H1 (cell line): ENCODE measurements at regions not wholly inside any gene's neighbourhood (a gene's known extent, or its start where the extent isn't known, plus 50 kb on each side); places are given as distances from the start of the nearest gene placed in this dataset.
A peak's percentile ranks its signal among the peaks of the same experiment; 100 is the strongest.

ENCODE experiments used
- CTCF ChIA-PET: fragments of 300-600 bp; sonication (Branson Sonifier 250); formaldehyde crosslinking; loops from one replicate; lab custom pipeline; 2021; ENCODE audit not compliant: partially characterized antibody; lab: Charles Lee
- POLR2A ChIA-PET: fragments of 300-600 bp; sonication (Branson Sonifier 250); formaldehyde crosslinking; loops from one replicate; lab custom pipeline; 2021; ENCODE audit warnings: inconsistent platforms; ENCODE audit not compliant: partially characterized antibody; lab: Charles Lee
- DNase-seq, 2 experiments: peaks; one replicate each; pipeline versions ENCODE4 v3.0.0 to v3.0.0-alpha.2; 2010 to 2022; ENCODE audit warnings: low spot score in 2 of 2, low read depth in 1 of 2, mixed read lengths in 1 of 2
- FAIRE-seq: peaks from 2 replicates; lab custom pipeline; 2011; peaks lifted over from hg19 to GRCh38; lab: Jason Lieb, UNC
- H2AFZ ChIP-seq: 2 replicates; pipeline ENCODE4 v1.8.1; 2012; ENCODE audit warnings: low read length, inconsistent platforms
- H2AK5ac ChIP-seq: 2 replicates; pipeline ENCODE4 v1.6.1; 2013; ENCODE audit warnings: low read depth, low read length
- H2BK120ac ChIP-seq: replicated peaks from 2 replicates; pipeline ENCODE3; 2013; ENCODE audit warnings: low read depth, low read length, inconsistent platforms
- H2BK12ac ChIP-seq: 2 replicates; pipeline ENCODE4 v1.6.1; 2013; ENCODE audit warnings: low read depth, low read length
- H2BK15ac ChIP-seq: 2 replicates; pipeline ENCODE4 v1.6.1; 2013; ENCODE audit warnings: low read length
- H2BK20ac ChIP-seq: 2 replicates; pipeline ENCODE4 v1.6.1; 2013; ENCODE audit warnings: low read length
- H2BK5ac ChIP-seq: 2 replicates; pipeline ENCODE4 v1.6.1; 2013; ENCODE audit warnings: low read depth, low read length
- H3K14ac ChIP-seq: 2 replicates; pipeline ENCODE4 v1.6.1; 2013; ENCODE audit warnings: inconsistent platforms; ENCODE audit not compliant: insufficient read length
- H3K18ac ChIP-seq: 2 replicates; pipeline ENCODE4 v1.6.1; 2013; ENCODE audit warnings: low read length; ENCODE audit errors: extremely low read depth
- H3K23ac ChIP-seq: 2 replicates; pipeline ENCODE4 v1.6.1; 2013; ENCODE audit warnings: inconsistent platforms; ENCODE audit not compliant: insufficient read length
- H3K23me2 ChIP-seq: 2 replicates; pipeline ENCODE4 v1.6.1; 2013; ENCODE audit warnings: low read depth, low read length
- H3K27ac ChIP-seq: 2 replicates; pipeline ENCODE4 v1.6.1; 2011; ENCODE audit warnings: low read depth, low read length, inconsistent platforms
- H3K27me3 ChIP-seq, 4 experiments: replicated peaks in 1 of 4; 1 replicate in 1 of 4; 2 replicates in 3 of 4; pipeline versions ENCODE4 v1.6.1 to v1.8.1; 2011 to 2013; ENCODE audit warnings: low read length in 3 of 4, mild to moderate bottlenecking in 3 of 4, inconsistent platforms in 2 of 4, mixed read lengths in 2 of 4, moderate library complexity in 1 of 4; ENCODE audit not compliant: control insufficient read depth in 3 of 4, insufficient read depth in 3 of 4; ENCODE audit errors: extremely low read depth in 1 of 4
- H3K36me3 ChIP-seq, 4 experiments: 2 replicates each; pipeline versions ENCODE4 v1.6.1 to v1.8.1; 2011 to 2013; ENCODE audit warnings: mild to moderate bottlenecking in 4 of 4, low read length in 3 of 4, moderate library complexity in 2 of 4, control low read depth in 1 of 4, inconsistent platforms in 1 of 4; ENCODE audit not compliant: insufficient read depth in 4 of 4, control insufficient read depth in 2 of 4
- H3K4ac ChIP-seq: replicated peaks from 2 replicates; pipeline ENCODE3; 2013; ENCODE audit warnings: low read length, low read depth, mixed read lengths, inconsistent platforms; ENCODE audit not compliant: insufficient read length
- H3K4me1 ChIP-seq, 4 experiments: replicated peaks in 1 of 4; 1 replicate in 1 of 4; 2 replicates in 3 of 4; pipeline versions ENCODE4 v1.6.1 to v1.8.1; 2011 to 2013; ENCODE audit warnings: low read length in 3 of 4, inconsistent platforms in 2 of 4, mixed read lengths in 1 of 4; ENCODE audit not compliant: insufficient read depth in 4 of 4, control insufficient read depth in 3 of 4
- H3K4me2 ChIP-seq, 2 experiments: 2 replicates each; pipeline versions ENCODE4 v1.6.1 to v1.8.1; 2011 to 2013; ENCODE audit warnings: low read depth in 2 of 2, low read length in 2 of 2, control low read depth in 1 of 2, inconsistent platforms in 1 of 2, mild to moderate bottlenecking in 1 of 2; ENCODE audit not compliant: insufficient read depth in 1 of 2
- H3K4me3 ChIP-seq, 4 experiments: fragments of 200-600, 300-600 bp in 1 of 4; sonication (generic), shearing (Covaris generic), sonication (Bioruptor Twin) in 1 of 4; 2 replicates each; pipeline versions ENCODE4 v1.5.1 to v1.8.1; 2011 to 2016; ENCODE audit warnings: low read length in 4 of 4, low read depth in 3 of 4, control low read depth in 2 of 4, inconsistent platforms in 2 of 4, mild to moderate bottlenecking in 2 of 4, mixed read lengths in 1 of 4, moderate library complexity in 1 of 4; ENCODE audit not compliant: insufficient read depth in 2 of 4; ENCODE audit errors: extremely low read depth in 1 of 4
- H3K56ac ChIP-seq: replicated peaks from 2 replicates; pipeline ENCODE3; 2013; ENCODE audit warnings: low read depth, mild to moderate bottlenecking, mixed read lengths, low read length, inconsistent platforms; ENCODE audit not compliant: insufficient read length
- H3K79me1 ChIP-seq: 2 replicates; pipeline ENCODE4 v1.6.1; 2013; ENCODE audit warnings: low read depth, low read length, control low read depth
- H3K79me2 ChIP-seq, 2 experiments: 2 replicates each; pipeline versions ENCODE4 v1.6.1 to v1.8.1; 2012 to 2013; ENCODE audit warnings: low read length in 2 of 2, mild to moderate bottlenecking in 2 of 2, inconsistent platforms in 1 of 2; ENCODE audit not compliant: insufficient read depth in 2 of 2, control insufficient read depth in 1 of 2
- H3K9ac ChIP-seq, 4 experiments: replicated peaks in 1 of 4; 1 replicate in 1 of 4; 2 replicates in 3 of 4; pipeline versions ENCODE4 v1.6.1 to v1.8.1; 2011 to 2013; ENCODE audit warnings: low read depth in 3 of 4, low read length in 3 of 4, control low read depth in 2 of 4, mild to moderate bottlenecking in 2 of 4, moderate library complexity in 2 of 4, inconsistent platforms in 1 of 4; ENCODE audit errors: extremely low read depth in 1 of 4
- H3K9me3 ChIP-seq, 2 experiments: 2 replicates each; pipeline versions ENCODE4 v1.6.1 to v1.8.1; 2012 to 2013; ENCODE audit warnings: mild to moderate bottlenecking in 2 of 2, moderate library complexity in 2 of 2, control low read depth in 1 of 2, inconsistent platforms in 1 of 2, low read depth in 1 of 2, low read length in 1 of 2, mixed read lengths in 1 of 2; ENCODE audit not compliant: insufficient read depth in 2 of 2
- H4K20me1 ChIP-seq, 2 experiments: replicated peaks in 1 of 2; 2 replicates each; pipeline versions ENCODE3 to v1.8.1; 2011 to 2013; ENCODE audit warnings: inconsistent platforms in 2 of 2, low read length in 2 of 2, mild to moderate bottlenecking in 1 of 2; ENCODE audit not compliant: insufficient read depth in 2 of 2, control insufficient read depth in 1 of 2
- H4K5ac ChIP-seq: 2 replicates; pipeline ENCODE4 v1.6.1; 2013; ENCODE audit warnings: low read length, low read depth, mixed read lengths, inconsistent platforms; ENCODE audit not compliant: insufficient read length
- H4K8ac ChIP-seq: 2 replicates; pipeline ENCODE4 v1.8.0; 2013; ENCODE audit warnings: mild to moderate bottlenecking, moderate library complexity, low read length, inconsistent platforms; ENCODE audit not compliant: insufficient read depth; ENCODE audit errors: extremely low read depth
- H4K91ac ChIP-seq: replicated peaks from 2 replicates; pipeline ENCODE3; 2013; ENCODE audit warnings: low read length, mixed read lengths, inconsistent platforms; ENCODE audit not compliant: insufficient read length
- ASH2L ChIP-seq: fragments of 200-600, 300-600 bp; sonication (generic); IDR thresholded peaks from one replicate; pipeline ENCODE4 v1.7.1; 2017; ENCODE audit warnings: low read length
- BACH1 ChIP-seq: IDR thresholded peaks from 2 replicates; pipeline ENCODE4 v1.6.1; 2012; ENCODE audit warnings: low read length, improper control_type of control experiment
- CTCF ChIP-seq, 3 experiments: IDR thresholded peaks; 1 replicate in 2 of 3; 2 replicates in 1 of 3; pipeline versions ENCODE4 v1.5.1 to v1.6.1; 2011; ENCODE audit warnings: low read length in 3 of 3, mild to moderate bottlenecking in 3 of 3, inconsistent platforms in 2 of 3, low read depth in 1 of 3, moderate library complexity in 1 of 3; ENCODE audit not compliant: insufficient read depth in 1 of 3; ENCODE audit errors: control extremely low read depth in 1 of 3
- NANOG ChIP-seq: IDR thresholded peaks from 2 replicates; pipeline ENCODE4 v1.6.1; 2011; ENCODE audit warnings: low read length, low read depth, mild to moderate bottlenecking, inconsistent platforms; ENCODE audit not compliant: insufficient read depth, poor library complexity, severe bottlenecking
- PHF8 ChIP-seq: fragments of 200-600 bp; sonication (generic); conservative IDR thresholded peaks from 2 replicates; pipeline ENCODE4 v1.7.1; 2012; ENCODE audit warnings: low read depth, mild to moderate bottlenecking, inconsistent platforms, low read length, moderate library complexity
- SIRT6 ChIP-seq: IDR thresholded peaks from one replicate; pipeline ENCODE4 v1.7.1; 2012; ENCODE audit warnings: low read length, inconsistent platforms
- TCF12 ChIP-seq: IDR thresholded peaks from 2 replicates; pipeline ENCODE4 v1.6.1; 2011; ENCODE audit warnings: low read depth, mild to moderate bottlenecking, low read length
- TEAD4 ChIP-seq: IDR thresholded peaks from 2 replicates; pipeline ENCODE4 v1.6.1; 2012; ENCODE audit warnings: low read depth, low read length, inconsistent platforms, mixed read lengths
- WGBS, 2 experiments: shearing (Covaris generic) in 1 of 2; methylation state at CpG; one replicate each; pipeline versions ENCODE4 v1.1.6 to v1.1.7; 2013 to 2015; ENCODE audit warnings: low lambda C conversion rate in 2 of 2, mixed read lengths in 2 of 2, inconsistent platforms in 1 of 2, low coverage in 1 of 2, missing lambda C conversion rate in 1 of 2; ENCODE audit not compliant: insufficient replicate concordance in 2 of 2, insufficient coverage in 1 of 2, insufficient read length in 1 of 2; ENCODE audit errors: extremely low coverage in 1 of 2, missing lambda C conversion rate in 1 of 2; 5-methylcytosine and 5-hydroxymethylcytosine counted together
- TF ChIP-seq, protein P1 (sequence below): IDR thresholded peaks from 2 replicates; pipeline ENCODE4 v1.6.1; 2012; ENCODE audit warnings: low read length, inconsistent platforms

DNA sequence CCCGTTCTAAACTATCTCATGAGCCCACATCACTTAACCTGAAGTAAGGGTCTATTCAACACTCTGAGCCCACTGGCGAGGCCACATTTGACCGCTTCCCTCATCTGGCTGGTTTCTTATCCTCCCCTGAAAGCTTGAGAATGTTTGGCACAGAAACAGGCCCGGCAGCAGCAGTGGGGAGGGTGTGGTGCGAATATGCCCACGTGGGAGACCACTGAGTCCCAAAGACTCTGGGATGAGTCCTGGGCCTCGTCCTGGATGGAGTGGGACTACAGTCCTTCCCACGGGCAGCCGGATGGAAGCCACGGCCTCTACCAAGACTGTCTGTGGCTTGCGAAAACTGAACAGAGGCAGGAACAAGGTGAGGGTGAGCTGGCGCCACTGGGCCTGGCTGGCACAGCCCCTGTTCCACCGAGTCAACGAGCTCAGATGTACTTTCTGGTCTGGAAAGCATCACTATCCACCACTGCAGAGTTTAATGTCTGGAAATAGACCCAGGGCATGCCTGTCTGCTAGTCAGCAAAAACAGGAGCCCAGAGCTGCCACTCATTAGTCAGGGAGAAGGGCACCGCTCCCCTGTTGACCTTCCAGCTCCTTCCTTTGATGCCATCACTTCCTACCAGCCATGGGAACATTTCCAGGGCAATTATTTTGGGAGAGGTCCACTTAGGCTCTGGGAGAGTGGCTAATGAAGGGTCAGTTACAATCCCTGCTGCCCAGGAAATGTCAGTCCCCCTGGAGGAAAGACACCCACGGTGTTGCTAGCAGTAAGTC lies 386.6 kb downstream of the MATN1 start:
- no peaks in the 10 kb centered on the region for H3K9me3 ChIP-seq
- no peak overlapping the region for H3K4me3 ChIP-seq
- peaks cover 0 to 5% of the 10 kb centered on the region in 2 experiments for H4K20me1 ChIP-seq
- FAIRE-seq (no peak), DNase-seq (peak in 1 of 2 experiments; percentile 24)
- H3K79me1 ChIP-seq: no peaks in the 10 kb centered on the region
- H3K36me3 ChIP-seq: no peaks in the 10 kb centered on the region
- H4K8ac ChIP-seq: no peak overlapping the region; the same call in 1 of the 2 replicates
- CTCF ChIA-PET: interaction anchor here (0.6 to 1.6 kb wide), 11 partner anchors 8 to 104 kb away, joined by 3 to 5 read pairs (median 3); no protein-coding TSS in a partner anchor
- no peak overlapping the region for H3K4me2 ChIP-seq
- H3K18ac ChIP-seq: no peak overlapping the region
- POLR2A ChIA-PET: no interaction called here
- H3K4ac ChIP-seq: no peak overlapping the region
- no peak overlapping the region for H2BK15ac ChIP-seq
- peaks cover 11% of the 10 kb centered on the region; the same call in 1 of the 2 replicates for H3K23me2 ChIP-seq
- H3K79me2 ChIP-seq: no peaks in the 10 kb centered on the region
- no peak overlapping the region for H3K56ac ChIP-seq
- H3K23ac ChIP-seq: no peak overlapping the region
- H3K27ac ChIP-seq: no peak overlapping the region
- H3K27me3 ChIP-seq: no peaks in the 10 kb centered on the region
- WGBS, 2 experiments: 82% methylated on average over 16 of the region's 16 CpGs; no CpG with 5 or more reads in 1 of the 2 experiments
- H4K5ac ChIP-seq: no peak overlapping the region
- H2BK5ac ChIP-seq: no peak overlapping the region
- H2AFZ ChIP-seq: no peak overlapping the region
- no peak overlapping the region for H3K9ac ChIP-seq
- H2AK5ac ChIP-seq: no peak overlapping the region
- no peak overlapping the region for H2BK120ac ChIP-seq
- H3K14ac ChIP-seq: no peak overlapping the region
- no peak overlapping the region for H4K91ac ChIP-seq
- H2BK12ac ChIP-seq: no peak overlapping the region
- H2BK20ac ChIP-seq: no peak overlapping the region
- no peaks in the 10 kb centered on the region; a peak in 1 of 7 replicates for H3K4me1 ChIP-seq
- TF ChIP-seq ASH2L (no peak), BACH1 (no peak), SIRT6 (no peak), NANOG (no peak), TEAD4 (no peak), CTCF (IDR thresholded peaks at IDR 0.05; ENCODE audit: control extremely low read depth in 1 of 3, insufficient read depth in 1 of 3, low read depth in 1 of 3, low read length in 3 of 3) (no peak), PHF8 (no peak), TCF12 (no peak)
- TF ChIP-seq, protein P1, sequence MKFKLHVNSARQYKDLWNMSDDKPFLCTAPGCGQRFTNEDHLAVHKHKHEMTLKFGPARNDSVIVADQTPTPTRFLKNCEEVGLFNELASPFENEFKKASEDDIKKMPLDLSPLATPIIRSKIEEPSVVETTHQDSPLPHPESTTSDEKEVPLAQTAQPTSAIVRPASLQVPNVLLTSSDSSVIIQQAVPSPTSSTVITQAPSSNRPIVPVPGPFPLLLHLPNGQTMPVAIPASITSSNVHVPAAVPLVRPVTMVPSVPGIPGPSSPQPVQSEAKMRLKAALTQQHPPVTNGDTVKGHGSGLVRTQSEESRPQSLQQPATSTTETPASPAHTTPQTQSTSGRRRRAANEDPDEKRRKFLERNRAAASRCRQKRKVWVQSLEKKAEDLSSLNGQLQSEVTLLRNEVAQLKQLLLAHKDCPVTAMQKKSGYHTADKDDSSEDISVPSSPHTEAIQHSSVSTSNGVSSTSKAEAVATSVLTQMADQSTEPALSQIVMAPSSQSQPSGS: no peak
